KMS-11 (cell line): ENCODE measurements at regions not wholly inside any gene's neighbourhood (a gene's known extent, or its start where the extent isn't known, plus 50 kb on each side); places are given as distances from the start of the nearest gene placed in this dataset.

Experiments used
- H2AFZ ChIP-seq: fragments of 200-600 bp; sonication (generic); 2 replicates; pipeline ENCODE4 v1.6.1; 2016; ENCODE audit warnings: antibody characterized with exemption, mixed run types, low read depth
- H3K27ac ChIP-seq: fragments of 200-600 bp; sonication (generic); 2 replicates; pipeline ENCODE4 v1.6.1; 2016; ENCODE audit warnings: mild to moderate bottlenecking, mixed run types
- H3K27me3 ChIP-seq: fragments of 200-600 bp; sonication (generic); 2 replicates; pipeline ENCODE4 v1.6.1; 2017; ENCODE audit warnings: mild to moderate bottlenecking, low read depth, mixed run types, moderate library complexity; ENCODE audit not compliant: insufficient read depth
- H3K36me3 ChIP-seq: fragments of 200-600 bp; sonication (generic); 2 replicates; pipeline ENCODE4 v1.6.1; 2017; ENCODE audit warnings: mild to moderate bottlenecking, mixed run types; ENCODE audit not compliant: insufficient read depth
- H3K4me1 ChIP-seq: fragments of 200-600 bp; sonication (generic); 2 replicates; pipeline ENCODE4 v1.6.1; 2016; ENCODE audit warnings: mild to moderate bottlenecking, low read depth, mixed run types; ENCODE audit not compliant: poor library complexity, severe bottlenecking
- H3K4me2 ChIP-seq: fragments of 200-600 bp; sonication (generic); 2 replicates; pipeline ENCODE4 v1.7.0; 2016; ENCODE audit warnings: mild to moderate bottlenecking, mixed run types
- H3K4me3 ChIP-seq: fragments of 200-600 bp; sonication (generic); IDR thresholded peaks from 2 replicates; pipeline ENCODE4 v1.6.1; 2017; ENCODE audit warnings: low read depth, low read length, mixed read lengths; ENCODE audit not compliant: insufficient read depth
- H3K79me2 ChIP-seq: fragments of 200-600 bp; sonication (generic); 2 replicates; pipeline ENCODE4 v1.6.1; 2016; ENCODE audit warnings: low read depth, mixed run types; ENCODE audit not compliant: insufficient read depth
- H3K9ac ChIP-seq: fragments of 200-600 bp; sonication (generic); 2 replicates; pipeline ENCODE4 v1.6.1; 2016; ENCODE audit warnings: mild to moderate bottlenecking, mixed run types
- H4K20me1 ChIP-seq: fragments of 200-600 bp; sonication (generic); 2 replicates; pipeline ENCODE4 v1.6.1; 2016; ENCODE audit warnings: mild to moderate bottlenecking, mixed run types; ENCODE audit not compliant: insufficient read depth
- CTCF ChIP-seq: fragments of 200-600 bp; sonication (generic); conservative IDR thresholded peaks from 2 replicates; pipeline ENCODE4 v1.6.1; 2017; ENCODE audit warnings: low read depth, mild to moderate bottlenecking, antibody characterized with exemption, low read length, moderate library complexity, mixed read lengths

- H3K4me1 ChIP-seq = peaks cover 29% of the 10 kb centered on the region
- no peak overlapping the region for H2AFZ ChIP-seq
- no peak overlapping the region for H3K27ac ChIP-seq
- no peaks in the 10 kb centered on the region for H4K20me1 ChIP-seq
- TF ChIP-seq CTCF = no peak
- H3K36me3 ChIP-seq = no peaks in the 10 kb centered on the region
- H3K9ac ChIP-seq = no peak overlapping the region
- no peak overlapping the region for H3K4me3 ChIP-seq
- H3K79me2 ChIP-seq = no peaks in the 10 kb centered on the region
- H3K4me2 ChIP-seq = no peak overlapping the region
- H3K27me3 ChIP-seq = no peaks in the 10 kb centered on the region
Measured at GRCh38 chr16:5906351-5906750, 808.8 kb upstream of the EEF2KMT start.

GRCh38 chr16:5905935-5906334 lies 808.3 kb upstream of the EEF2KMT start:
- Histone ChIP-seq H3K4me1 (peaks cover 29% of the 10 kb centered on the region), H3K27ac (no peak overlapping the region), H3K4me3 (no peak overlapping the region), H2AFZ (no peak overlapping the region), H3K4me2 (no peak overlapping the region), H3K36me3 (no peaks in the 10 kb centered on the region), H3K27me3 (no peaks in the 10 kb centered on the region), H3K9ac (no peak overlapping the region), H4K20me1 (no peaks in the 10 kb centered on the region), H3K79me2 (no peaks in the 10 kb centered on the region)
- no peak for TF ChIP-seq CTCF

- Histone ChIP-seq H3K4me2 (no peak overlapping the region), H2AFZ (no peak overlapping the region), H3K79me2 (no peaks in the 10 kb centered on the region), H3K36me3 (no peaks in the 10 kb centered on the region), H3K4me3 (no peak overlapping the region), H3K27me3 (no peaks in the 10 kb centered on the region), H3K4me1 (peaks cover 10% of the 10 kb centered on the region), H3K9ac (no peak overlapping the region), H4K20me1 (no peaks in the 10 kb centered on the region), H3K27ac (no peak overlapping the region)
- no peak for TF ChIP-seq CTCF
Measured at GRCh38 chr16:5903832-5904231, 806.2 kb upstream of the EEF2KMT start.

GRCh38 chr16:5903153-5903552 lies 805.6 kb upstream of the EEF2KMT start:
- no peak overlapping the region for H3K9ac ChIP-seq
- no peak overlapping the region for H3K4me3 ChIP-seq
- no peak overlapping the region for H2AFZ ChIP-seq
- TF ChIP-seq CTCF = no peak
- no peaks in the 10 kb centered on the region for H4K20me1 ChIP-seq
- H3K79me2 ChIP-seq = no peaks in the 10 kb centered on the region
- no peak overlapping the region for H3K4me2 ChIP-seq
- no peaks in the 10 kb centered on the region for H3K27me3 ChIP-seq
- no peak overlapping the region for H3K27ac ChIP-seq
- peaks cover 4% of the 10 kb centered on the region for H3K4me1 ChIP-seq
- H3K36me3 ChIP-seq = no peaks in the 10 kb centered on the region

GRCh38 chr16:5900046-5900445 lies 802.5 kb upstream of the EEF2KMT start:
- no peaks in the 10 kb centered on the region for H3K4me1 ChIP-seq
- H4K20me1 ChIP-seq = no peaks in the 10 kb centered on the region
- no peak overlapping the region for H3K9ac ChIP-seq
- H3K4me2 ChIP-seq = no peak overlapping the region
- H2AFZ ChIP-seq = no peak overlapping the region
- no peaks in the 10 kb centered on the region for H3K27me3 ChIP-seq
- no peak for TF ChIP-seq CTCF
- no peaks in the 10 kb centered on the region for H3K36me3 ChIP-seq
- H3K4me3 ChIP-seq = no peak overlapping the region
- no peak overlapping the region for H3K27ac ChIP-seq
- no peaks in the 10 kb centered on the region for H3K79me2 ChIP-seq
